Erythroblast (primary cell): ENCODE measurements at regions not wholly inside any gene's neighbourhood (a gene's known extent, or its start where the extent isn't known, plus 50 kb on each side); places are given as distances from the start of the nearest gene placed in this dataset.
A peak's percentile ranks its signal among the peaks of the same experiment; 100 is the strongest.

Experiments
- DNase-seq, 2 experiments: peaks; one replicate each; lab custom pipeline; 2025; lab: John Stamatoyannopoulos, UW
- GATA1 ChIP-seq: IDR thresholded peaks from 2 replicates; pipeline ENCODE4 v1.6.1; 2011; ENCODE audit warnings: low read depth, mild to moderate bottlenecking, control low read depth, low read length, moderate library complexity
- POLR2A ChIP-seq: IDR thresholded peaks from 2 replicates; pipeline ENCODE4 v1.6.1; 2011; ENCODE audit warnings: mild to moderate bottlenecking, low read length

DNA sequence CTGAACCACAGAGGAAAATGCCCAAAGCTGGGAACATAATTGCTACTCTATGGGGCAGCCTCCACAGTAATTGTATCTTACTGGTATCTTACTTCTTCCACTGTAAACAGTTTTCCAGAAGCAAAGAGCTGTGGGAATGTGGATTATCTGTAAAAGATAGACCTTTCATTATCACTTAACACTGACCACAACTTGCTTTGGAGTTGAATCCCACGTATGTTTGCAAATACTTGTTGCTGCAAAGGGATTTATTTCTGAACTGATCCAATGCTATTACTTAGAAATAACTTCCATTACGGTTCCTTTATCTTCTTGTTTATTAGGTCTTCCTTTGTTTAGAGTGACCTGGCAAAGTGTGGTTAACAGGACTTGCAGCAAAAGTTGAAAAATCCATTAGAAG lies 218.1 kb downstream of the KCTD12 start:
- TF ChIP-seq POLR2A (no peak), GATA1 (no peak)
- DNase-seq, result no peak

DNA sequence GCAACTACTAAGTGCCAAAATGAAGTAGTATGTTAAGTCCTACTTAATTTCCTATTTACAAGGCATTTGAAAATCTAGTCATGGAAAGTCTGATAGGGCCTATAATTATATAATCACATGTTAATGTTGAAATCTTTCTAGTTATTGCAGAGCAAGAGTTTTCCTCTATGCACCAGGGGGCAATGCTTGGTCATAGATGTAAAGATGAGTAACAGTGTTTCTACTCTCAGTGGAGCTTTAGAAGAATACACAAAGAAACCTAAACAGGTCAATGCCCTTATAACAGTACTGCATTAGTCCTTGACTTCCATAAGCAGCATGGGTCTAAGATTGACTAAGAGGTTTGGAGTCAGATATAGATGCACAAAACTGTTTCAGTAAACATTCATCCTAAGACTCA lies 218.7 kb downstream of the KCTD12 start:
- peak; percentile 9 to 13 for DNase-seq
- TF ChIP-seq POLR2A (no peak), GATA1 (no peak)

DNA sequence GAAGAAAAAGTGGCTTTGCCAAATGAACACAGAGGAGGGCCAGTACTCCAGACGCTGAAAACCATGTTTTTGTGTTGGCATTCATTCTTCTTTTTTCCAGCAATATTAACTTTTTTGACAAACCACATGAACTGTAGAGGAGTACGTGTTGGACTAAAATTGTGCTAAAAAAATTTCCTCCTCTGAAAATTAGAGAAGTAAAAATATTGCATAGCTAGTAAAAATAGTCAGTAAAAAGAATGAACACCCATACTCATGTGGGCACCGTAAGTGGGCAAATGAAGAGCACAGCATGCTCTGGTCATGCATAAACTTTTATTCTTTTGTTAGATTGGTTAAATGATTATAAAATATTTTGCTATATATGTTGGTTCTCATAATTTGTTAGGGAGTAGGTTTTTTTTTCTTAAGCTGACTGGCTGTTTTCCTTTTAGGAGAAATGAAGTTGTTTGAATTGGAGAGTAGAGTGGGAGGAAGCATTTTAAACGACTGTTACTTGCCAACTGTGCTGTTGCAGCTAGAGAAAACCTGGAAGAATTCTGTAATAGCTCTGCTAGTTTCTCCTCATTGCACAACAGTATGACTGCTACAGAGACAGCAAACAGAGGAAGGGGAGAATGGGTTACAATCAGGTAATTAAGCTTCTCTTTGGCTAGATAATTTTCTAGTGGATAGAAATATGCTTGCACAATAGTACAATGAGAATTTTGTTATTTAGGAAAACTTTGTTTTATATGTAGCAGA lies 222.4 kb downstream of the KCTD12 start:
- DNase-seq, result no peak
- TF ChIP-seq GATA1 (no peak), POLR2A (no peak)

DNA sequence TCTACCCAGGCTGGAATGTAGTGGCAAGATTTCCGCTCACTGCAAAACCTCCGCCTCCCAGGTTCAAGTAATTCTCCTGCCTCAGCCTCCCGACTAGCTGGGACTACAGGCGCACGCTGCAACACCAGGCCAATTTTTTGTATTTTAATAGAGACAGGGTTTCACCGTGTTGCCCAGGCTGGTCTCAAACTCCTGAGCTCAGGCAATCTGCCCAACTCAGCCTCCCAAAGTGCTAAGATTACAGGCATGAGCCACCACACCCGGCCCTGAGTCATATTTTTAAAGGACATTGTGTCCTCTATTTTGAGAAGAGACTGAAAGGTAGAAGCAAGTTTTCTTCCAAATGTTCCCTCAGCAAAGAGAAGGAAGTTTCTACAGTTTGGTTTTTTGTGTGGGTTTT lies 227.1 kb downstream of the KCTD12 start:
- peak; percentile 64 to 65 for DNase-seq

DNA sequence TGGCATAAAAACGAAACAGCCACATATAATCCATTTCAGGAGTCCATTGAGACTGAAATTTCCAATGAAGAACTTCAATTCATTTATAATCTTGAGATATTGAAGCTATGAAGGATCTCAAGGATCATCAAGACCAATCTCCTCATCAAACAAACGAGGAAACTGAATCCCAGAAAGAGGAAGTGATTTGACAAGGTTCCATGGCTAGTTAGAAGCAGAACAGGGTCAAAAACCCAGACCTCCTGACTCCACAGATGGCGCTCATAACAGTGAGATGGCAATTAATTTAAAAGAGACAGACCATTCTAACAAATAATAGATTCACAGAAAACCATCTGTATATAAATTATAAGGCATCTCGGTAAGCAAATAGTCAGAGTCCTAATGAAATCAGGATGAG lies 229.7 kb downstream of the KCTD12 start:
- TF ChIP-seq GATA1, result no peak
- no peak for TF ChIP-seq POLR2A
- no peak for DNase-seq

DNA sequence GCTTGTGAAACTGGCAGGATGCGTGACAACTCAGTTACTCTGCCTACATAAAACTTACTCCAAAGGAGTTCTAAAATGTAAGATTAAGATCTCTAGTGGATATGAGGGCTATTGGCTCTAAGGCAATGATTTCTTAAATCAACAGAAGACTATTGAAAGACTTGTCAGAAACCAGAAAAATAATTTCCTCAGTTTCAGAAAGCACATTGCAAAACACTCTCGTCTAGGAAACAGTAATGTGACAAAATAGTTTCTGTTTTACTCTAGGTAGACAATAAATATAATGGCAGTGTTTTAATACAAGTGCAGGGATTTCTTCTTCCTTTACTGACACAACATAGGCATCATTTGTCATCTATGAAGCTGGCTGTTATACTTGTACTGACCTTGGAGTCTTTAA lies 230.1 kb downstream of the KCTD12 start:
- TF ChIP-seq POLR2A, result no peak

DNA sequence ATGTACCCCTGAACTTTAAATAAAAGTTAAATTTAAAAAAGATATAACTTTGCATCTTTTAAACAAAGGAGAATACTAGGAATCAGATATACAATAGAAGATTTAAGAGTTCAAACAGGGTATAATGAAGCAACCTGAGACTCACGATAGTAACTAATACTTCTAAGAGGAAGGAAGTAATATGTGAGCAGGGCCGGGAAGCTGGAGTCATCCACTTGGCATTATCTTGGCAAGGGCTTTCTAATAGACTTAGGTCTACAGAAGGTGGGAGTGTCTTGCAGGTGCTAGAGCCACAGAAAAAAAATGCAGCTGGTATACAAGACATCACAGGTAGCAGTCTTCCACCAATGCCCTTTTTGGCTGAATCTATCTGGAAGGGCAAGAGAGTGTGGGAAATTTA lies 231.9 kb downstream of the KCTD12 start:
- DNase-seq, result no peak
- TF ChIP-seq POLR2A (no peak), GATA1 (no peak)

More for the DNA sequence above, 230.1 kb downstream of the KCTD12 start:
- no peak for DNase-seq

DNA sequence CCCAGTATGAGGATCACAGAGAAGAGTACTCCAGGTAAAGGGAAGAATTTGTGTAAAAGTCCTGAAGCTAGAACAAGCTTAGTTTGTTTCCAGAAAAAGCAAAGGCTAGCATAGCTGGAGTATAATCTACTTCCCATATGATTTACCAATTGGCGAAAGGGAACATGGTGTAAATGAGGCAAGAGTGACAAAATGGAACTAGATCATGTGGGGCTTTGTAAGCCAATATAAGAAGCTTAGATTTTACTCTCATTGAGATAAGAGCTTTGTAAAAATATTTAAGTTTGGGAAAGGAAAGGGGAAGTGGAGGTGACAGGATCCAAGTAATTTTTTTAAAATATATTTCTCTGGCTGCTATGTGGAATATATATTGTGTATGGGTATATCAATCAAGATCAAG lies 234.9 kb downstream of the KCTD12 start:
- no peak for DNase-seq
- TF ChIP-seq GATA1 (no peak), POLR2A (no peak)

DNA sequence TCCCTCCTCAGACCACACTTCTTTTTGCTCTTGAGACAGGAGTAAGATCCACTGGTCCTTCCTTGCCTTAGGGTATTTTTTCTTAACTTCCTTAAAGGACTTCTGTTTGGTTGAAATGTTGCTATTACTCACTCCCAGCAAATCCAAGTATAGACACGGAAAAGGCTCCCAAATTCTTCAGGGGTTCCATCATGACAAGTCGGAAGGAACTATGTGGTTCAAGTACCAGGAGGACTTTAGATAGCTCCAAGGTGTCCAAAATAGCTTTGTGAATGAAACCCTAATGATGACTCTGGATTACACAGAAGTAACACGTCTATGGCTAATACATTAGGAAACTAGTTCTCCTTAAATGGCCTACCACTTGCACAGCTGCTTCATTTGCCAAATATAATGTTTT lies 238.7 kb downstream of the KCTD12 start:
- TF ChIP-seq POLR2A, result no peak
- DNase-seq, result no peak

DNA sequence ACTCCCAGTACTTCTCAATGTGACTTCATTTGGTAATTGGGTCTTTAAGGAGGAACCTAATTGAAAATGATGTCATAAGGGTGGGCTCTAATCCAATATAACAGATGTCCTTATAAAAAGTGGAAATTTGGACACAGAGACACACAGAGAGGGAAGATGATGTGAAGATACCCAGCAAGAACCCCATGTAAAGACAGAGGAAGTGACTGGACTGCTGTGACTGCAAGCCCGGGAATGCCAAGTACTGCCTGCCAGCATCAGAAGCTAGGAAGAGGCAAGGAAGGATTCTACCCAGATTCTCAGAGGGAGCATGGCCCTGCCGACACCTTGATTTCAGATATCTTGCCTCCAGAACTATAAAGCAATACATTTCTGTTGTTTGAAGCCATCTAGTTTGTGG lies 239.3 kb downstream of the KCTD12 start:
- DNase-seq, result no peak
- TF ChIP-seq POLR2A, result no peak
- no peak for TF ChIP-seq GATA1

DNA sequence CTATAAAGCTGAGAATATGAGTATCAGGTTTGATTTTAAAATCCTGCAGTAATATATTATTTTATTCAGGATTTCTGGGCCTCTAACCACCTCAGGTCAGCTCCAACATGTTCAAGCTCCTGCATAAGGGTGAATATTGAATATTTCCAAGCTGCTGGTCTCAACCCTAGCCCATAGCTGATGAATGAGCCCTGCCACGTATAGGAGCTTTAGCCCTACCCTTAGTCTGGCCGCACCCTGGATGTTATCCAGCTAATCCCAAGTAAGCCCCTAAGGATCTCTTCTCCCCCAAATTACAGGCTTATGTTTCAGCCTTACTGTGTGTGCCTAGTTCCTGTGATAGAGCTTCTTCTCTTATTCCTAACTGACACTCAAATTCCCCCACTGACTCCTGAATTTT lies 240.6 kb downstream of the KCTD12 start:
- TF ChIP-seq GATA1, result no peak
- no peak for DNase-seq

DNA sequence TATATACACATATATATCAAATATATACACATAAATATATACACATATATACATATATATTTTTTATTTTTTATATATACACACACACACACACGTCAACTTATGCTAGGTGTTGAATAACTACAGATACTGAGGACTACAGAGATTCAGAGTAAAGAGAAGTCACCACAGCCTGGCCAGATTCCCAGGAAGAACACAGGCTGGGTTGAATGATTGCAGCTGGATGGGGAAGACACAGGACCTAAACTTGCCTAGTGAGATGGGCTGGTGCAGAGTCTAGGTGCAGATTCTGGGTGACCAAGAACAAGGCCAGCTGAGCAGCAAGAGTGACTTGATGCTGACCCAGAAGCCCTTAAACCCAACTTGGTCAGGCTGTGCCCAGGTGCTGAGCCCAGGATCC lies 241.3 kb downstream of the KCTD12 start:
- no peak for DNase-seq
- TF ChIP-seq POLR2A, result no peak
- TF ChIP-seq GATA1, result no peak

DNA sequence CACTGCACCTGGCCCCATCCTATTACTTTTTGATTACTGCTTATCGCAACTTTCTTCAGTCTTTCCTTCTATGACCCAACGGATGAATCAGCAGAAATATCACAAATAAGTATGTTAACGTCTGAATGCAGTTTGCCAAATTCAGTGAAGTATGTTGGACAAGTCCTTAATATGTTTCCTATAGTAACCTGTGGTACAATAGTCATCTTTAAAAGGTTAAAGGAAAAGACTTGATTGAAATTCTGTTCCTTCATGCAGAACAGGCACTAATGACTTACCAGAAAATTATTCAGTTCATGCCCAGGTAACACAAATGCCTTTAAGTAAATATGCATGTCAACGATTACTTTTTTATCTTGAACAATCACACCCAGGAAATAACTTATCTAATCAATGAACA lies 242.6 kb downstream of the KCTD12 start:
- TF ChIP-seq POLR2A (no peak), GATA1 (no peak)
- peak; percentile 22 to 32 for DNase-seq

DNA sequence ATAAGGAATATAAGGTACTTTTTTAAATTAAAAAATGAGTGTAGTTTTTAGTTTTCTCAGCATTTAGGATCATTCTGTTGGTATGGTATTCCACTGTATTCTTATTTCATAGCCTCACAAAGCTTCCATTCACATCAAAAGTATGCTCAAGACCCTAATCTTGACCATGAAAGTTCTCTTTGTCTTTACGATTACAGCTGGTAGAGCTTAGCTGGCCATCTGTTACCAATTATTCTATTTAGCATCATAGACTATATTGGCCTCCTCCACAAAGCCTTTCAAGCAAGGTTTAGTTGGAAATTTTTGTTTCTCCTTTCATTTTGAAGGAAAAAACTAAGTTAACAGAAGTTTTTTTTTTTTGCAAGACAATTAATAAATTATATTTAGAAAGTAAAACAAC lies 245.1 kb downstream of the KCTD12 start:
- DNase-seq, result no peak
- no peak for TF ChIP-seq POLR2A
- TF ChIP-seq GATA1, result no peak

DNA sequence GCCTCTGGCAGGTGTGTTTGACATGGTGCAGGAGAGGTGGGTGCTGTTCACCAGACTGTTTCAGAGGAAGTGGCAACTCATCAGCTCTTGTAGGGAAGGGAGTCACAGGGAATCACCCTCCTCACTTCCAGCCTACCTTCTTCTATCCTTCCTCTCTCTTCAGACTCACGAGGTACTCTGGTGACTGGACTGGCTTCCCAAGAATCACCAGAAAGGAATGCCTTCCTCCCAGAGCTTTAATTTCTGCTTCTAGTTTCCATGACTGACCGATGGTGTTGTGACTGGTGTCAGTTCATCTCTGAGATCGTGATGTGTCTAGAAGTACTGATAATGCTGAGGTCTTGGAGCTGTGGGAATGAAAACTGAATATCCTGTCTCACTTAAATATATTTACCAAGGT lies 247.3 kb downstream of the KCTD12 start:
- no peak for TF ChIP-seq POLR2A
- no peak for TF ChIP-seq GATA1
- DNase-seq, result no peak
